ENCODE measurements at regions not wholly inside any gene's neighbourhood (a gene's known extent, or its start where the extent isn't known, plus 50 kb on each side); places are given as distances from the start of the nearest gene placed in this dataset.
"Not testable (repeated sequence)": the region's sequence is repeated elsewhere in the genome, so short reads cannot be mapped to it uniquely, and the experiment has no call there.

GRCh38 chrX:134045372-134045771 is 60.0 kb upstream of the GPC3 start:
- H3K36me3 ChIP-seq (replicated peaks); H3K27ac ChIP-seq; DNase-seq; H3K4me3 ChIP-seq (ENCODE audit: low read depth, low read length); H3K27me3 ChIP-seq (replicated peaks); in situ Hi-C loops (cut with HindIII; ENCODE audit: low pct_ligation_motif_present, low sequenced_read_pairs): not testable (repeated sequence)

GRCh38 chrX:134067107-134067506 is 81.7 kb upstream of the GPC3 start:
- in situ Hi-C loops (cut with HindIII; ENCODE audit: low pct_ligation_motif_present, low sequenced_read_pairs); H3K27me3 ChIP-seq (replicated peaks); H3K4me3 ChIP-seq (ENCODE audit: low read depth, low read length); H3K27ac ChIP-seq; DNase-seq; H3K36me3 ChIP-seq (replicated peaks): not testable (repeated sequence)

GRCh38 chrX:134071899-134072298 is 86.5 kb upstream of the GPC3 start:
- DNase-seq; H3K4me3 ChIP-seq (ENCODE audit: low read depth, low read length); H3K27me3 ChIP-seq (replicated peaks); H3K36me3 ChIP-seq (replicated peaks); H3K27ac ChIP-seq; in situ Hi-C loops (cut with HindIII; ENCODE audit: low pct_ligation_motif_present, low sequenced_read_pairs): not testable (repeated sequence)

GRCh38 chrX:134073341-134073740 is 87.9 kb upstream of the GPC3 start:
- Histone ChIP-seq H3K4me3 (ENCODE audit: low read depth, low read length) (no peak overlapping the region), H3K27me3 (replicated peaks) (no peaks in the 10 kb centered on the region), H3K27ac (no peak overlapping the region), H3K36me3 (replicated peaks) (no peaks in the 10 kb centered on the region)
- in situ Hi-C loops (cut with HindIII; ENCODE audit: low pct_ligation_motif_present, low sequenced_read_pairs): no loop called here
- no peak for DNase-seq
- no peak for TF ChIP-seq CTCF (IDR thresholded peaks at IDR 0.05; ENCODE audit: low read depth, low read length, missing control alignments)

GRCh38 chrX:134074151-134074550 is 88.8 kb upstream of the GPC3 start:
- TF ChIP-seq CTCF (IDR thresholded peaks at IDR 0.05; ENCODE audit: low read depth, low read length, missing control alignments): no peak
- in situ Hi-C loops (cut with HindIII; ENCODE audit: low pct_ligation_motif_present, low sequenced_read_pairs): no loop called here
- DNase-seq: no peak
- H3K27ac ChIP-seq: no peak overlapping the region
- no peak overlapping the region for H3K4me3 ChIP-seq (ENCODE audit: low read depth, low read length)
- no peaks in the 10 kb centered on the region for H3K36me3 ChIP-seq (replicated peaks)
- no peaks in the 10 kb centered on the region for H3K27me3 ChIP-seq (replicated peaks)

- no peak for TF ChIP-seq CTCF (IDR thresholded peaks at IDR 0.05; ENCODE audit: low read depth, low read length, missing control alignments)
- no peak overlapping the region for H3K4me3 ChIP-seq (ENCODE audit: low read depth, low read length)
- DNase-seq: no peak
- H3K27ac ChIP-seq: no peak overlapping the region
- no peaks in the 10 kb centered on the region for H3K27me3 ChIP-seq (replicated peaks)
- in situ Hi-C loops (cut with HindIII; ENCODE audit: low pct_ligation_motif_present, low sequenced_read_pairs): no loop called here
- H3K36me3 ChIP-seq (replicated peaks): no peaks in the 10 kb centered on the region
Measured at GRCh38 chrX:134075894-134076718, 90.7 kb upstream of the GPC3 start.

- in situ Hi-C loops (cut with HindIII; ENCODE audit: low pct_ligation_motif_present, low sequenced_read_pairs): no loop called here
- DNase-seq: no peak
- Histone ChIP-seq H3K27ac (no peak overlapping the region), H3K36me3 (replicated peaks) (no peaks in the 10 kb centered on the region), H3K27me3 (replicated peaks) (no peaks in the 10 kb centered on the region), H3K4me3 (ENCODE audit: low read depth, low read length) (no peak overlapping the region)
- TF ChIP-seq CTCF (IDR thresholded peaks at IDR 0.05; ENCODE audit: low read depth, low read length, missing control alignments): no peak
Measured at GRCh38 chrX:134095366-134095765, 110.0 kb upstream of the GPC3 start.
